DND-41 (cell line): ENCODE measurements at regions not wholly inside any gene's neighbourhood (a gene's known extent, or its start where the extent isn't known, plus 50 kb on each side); places are given as distances from the start of the nearest gene placed in this dataset.

Source experiments
- EZH2 ChIP-seq: IDR thresholded peaks from 3 replicates; pipeline ENCODE4 v1.6.1; 2012; ENCODE audit warnings: borderline replicate concordance, low read depth, mild to moderate bottlenecking, moderate library complexity, low read length, inconsistent platforms; ENCODE audit not compliant: severe bottlenecking
- TF ChIP-seq, protein P1 (sequence below): IDR thresholded peaks from 2 replicates; pipeline ENCODE4 v1.5.1; 2012; ENCODE audit warnings: borderline replicate concordance, low read length, moderate library complexity, mild to moderate bottlenecking; ENCODE audit not compliant: poor library complexity, severe bottlenecking; ENCODE audit errors: extremely low read depth

DNA sequence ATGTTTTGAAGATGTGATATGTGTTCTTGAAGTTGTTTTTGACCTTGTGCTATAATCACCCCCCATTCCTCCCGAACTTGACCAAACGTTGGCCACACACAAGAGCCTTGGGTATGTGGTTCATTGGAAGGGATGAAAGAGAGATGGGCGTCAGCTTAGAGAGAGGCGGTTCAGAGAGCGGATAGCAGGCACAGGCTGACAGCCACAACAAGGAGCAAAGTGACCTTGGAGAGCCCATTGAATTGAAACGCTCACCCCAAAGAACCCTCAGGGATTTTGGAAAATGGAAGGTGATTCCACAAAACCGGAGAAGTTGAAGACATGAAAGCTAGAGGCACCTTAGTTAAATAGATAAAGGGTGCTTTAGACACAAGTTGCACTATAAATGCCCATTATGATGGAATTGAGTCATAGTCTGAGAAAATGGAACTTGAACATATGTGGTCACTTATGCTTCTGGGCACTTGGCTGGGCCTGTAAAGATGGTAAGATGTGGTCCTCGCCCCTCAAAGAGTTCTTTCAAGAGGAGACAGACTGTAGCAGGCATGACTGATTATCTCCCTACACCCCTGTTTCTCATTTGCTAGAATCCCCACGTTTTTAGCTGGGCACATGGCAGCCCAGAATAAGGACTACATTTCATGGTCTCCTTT lies 188.5 kb upstream of the HAAO start:
- TF ChIP-seq, protein P1, sequence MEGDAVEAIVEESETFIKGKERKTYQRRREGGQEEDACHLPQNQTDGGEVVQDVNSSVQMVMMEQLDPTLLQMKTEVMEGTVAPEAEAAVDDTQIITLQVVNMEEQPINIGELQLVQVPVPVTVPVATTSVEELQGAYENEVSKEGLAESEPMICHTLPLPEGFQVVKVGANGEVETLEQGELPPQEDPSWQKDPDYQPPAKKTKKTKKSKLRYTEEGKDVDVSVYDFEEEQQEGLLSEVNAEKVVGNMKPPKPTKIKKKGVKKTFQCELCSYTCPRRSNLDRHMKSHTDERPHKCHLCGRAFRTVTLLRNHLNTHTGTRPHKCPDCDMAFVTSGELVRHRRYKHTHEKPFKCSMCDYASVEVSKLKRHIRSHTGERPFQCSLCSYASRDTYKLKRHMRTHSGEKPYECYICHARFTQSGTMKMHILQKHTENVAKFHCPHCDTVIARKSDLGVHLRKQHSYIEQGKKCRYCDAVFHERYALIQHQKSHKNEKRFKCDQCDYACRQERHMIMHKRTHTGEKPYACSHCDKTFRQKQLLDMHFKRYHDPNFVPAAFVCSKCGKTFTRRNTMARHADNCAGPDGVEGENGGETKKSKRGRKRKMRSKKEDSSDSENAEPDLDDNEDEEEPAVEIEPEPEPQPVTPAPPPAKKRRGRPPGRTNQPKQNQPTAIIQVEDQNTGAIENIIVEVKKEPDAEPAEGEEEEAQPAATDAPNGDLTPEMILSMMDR = no peak
- no peak for TF ChIP-seq EZH2
